ENCODE measurements at regions not wholly inside any gene's neighbourhood (a gene's known extent, or its start where the extent isn't known, plus 50 kb on each side); places are given as distances from the start of the nearest gene placed in this dataset.

GRCh38 chr17:5783269-5783668 is 199.0 kb upstream of the NLRP1 start:
- no peak for TF ChIP-seq CTCF (IDR thresholded peaks at IDR 0.05)
- H3K27me3 ChIP-seq = no peaks in the 10 kb centered on the region
- H3K27ac ChIP-seq = no peak overlapping the region
- no peaks in the 10 kb centered on the region for H3K9me3 ChIP-seq
- H3K4me1 ChIP-seq (ENCODE audit: control insufficient read depth in 1 of 2, insufficient read depth in 1 of 2, low read depth in 1 of 2, low read length in 1 of 2) = no peaks in the 10 kb centered on the region
- H3K4me3 ChIP-seq (ENCODE audit: low read depth in 1 of 2, low read length in 1 of 2) = no peak overlapping the region
- H3K36me3 ChIP-seq = no peaks in the 10 kb centered on the region

GRCh38 chr17:5783851-5784250 is 199.5 kb upstream of the NLRP1 start:
- Histone ChIP-seq H3K36me3 (no peaks in the 10 kb centered on the region), H3K27me3 (no peaks in the 10 kb centered on the region), H3K9me3 (no peaks in the 10 kb centered on the region), H3K27ac (no peak overlapping the region), H3K4me3 (ENCODE audit: low read depth in 1 of 2, low read length in 1 of 2) (no peak overlapping the region), H3K4me1 (ENCODE audit: control insufficient read depth in 1 of 2, insufficient read depth in 1 of 2, low read depth in 1 of 2, low read length in 1 of 2) (no peaks in the 10 kb centered on the region)
- no peak for TF ChIP-seq CTCF (IDR thresholded peaks at IDR 0.05)

GRCh38 chr17:5784791-5785190 is 200.5 kb upstream of the NLRP1 start:
- H3K27ac ChIP-seq = no peak overlapping the region
- peaks cover 9% of the 10 kb centered on the region for H3K27me3 ChIP-seq

GRCh38 chr17:5785338-5785737 is 201.0 kb upstream of the NLRP1 start:
- H3K27me3 ChIP-seq = peaks cover 9% of the 10 kb centered on the region
- no peaks in the 10 kb centered on the region for H3K4me1 ChIP-seq (ENCODE audit: control insufficient read depth in 1 of 2, insufficient read depth in 1 of 2, low read depth in 1 of 2, low read length in 1 of 2)
- no peak overlapping the region for H3K27ac ChIP-seq

More at GRCh38 chr17:5784791-5785190, 200.5 kb upstream of the NLRP1 start:
- TF ChIP-seq CTCF (IDR thresholded peaks at IDR 0.05) = no peak
- Histone ChIP-seq H3K4me3 (ENCODE audit: low read depth in 1 of 2, low read length in 1 of 2) (no peak overlapping the region), H3K36me3 (no peaks in the 10 kb centered on the region), H3K9me3 (no peaks in the 10 kb centered on the region), H3K4me1 (ENCODE audit: control insufficient read depth in 1 of 2, insufficient read depth in 1 of 2, low read depth in 1 of 2, low read length in 1 of 2) (no peaks in the 10 kb centered on the region)

GRCh38 chr17:5785867-5786509 is 201.7 kb upstream of the NLRP1 start:
- Histone ChIP-seq H3K9me3 (no peaks in the 10 kb centered on the region), H3K4me1 (ENCODE audit: control insufficient read depth in 1 of 2, insufficient read depth in 1 of 2, low read depth in 1 of 2, low read length in 1 of 2) (no peaks in the 10 kb centered on the region), H3K36me3 (no peaks in the 10 kb centered on the region), H3K27ac (no peak overlapping the region), H3K4me3 (ENCODE audit: low read depth in 1 of 2, low read length in 1 of 2) (no peak overlapping the region), H3K27me3 (peaks cover 9% of the 10 kb centered on the region)
- TF ChIP-seq CTCF (IDR thresholded peaks at IDR 0.05) = no peak

More at GRCh38 chr17:5785338-5785737, 201.0 kb upstream of the NLRP1 start:
- Histone ChIP-seq H3K9me3 (no peaks in the 10 kb centered on the region), H3K36me3 (no peaks in the 10 kb centered on the region), H3K4me3 (ENCODE audit: low read depth in 1 of 2, low read length in 1 of 2) (no peak overlapping the region)
- no peak for TF ChIP-seq CTCF (IDR thresholded peaks at IDR 0.05)
